SK-N-MC (cell line): ENCODE measurements at regions not wholly inside any gene's neighbourhood (a gene's known extent, or its start where the extent isn't known, plus 50 kb on each side); places are given as distances from the start of the nearest gene placed in this dataset.
"Not testable (repeated sequence)": the region's sequence is repeated elsewhere in the genome, so short reads cannot be mapped to it uniquely, and the experiment has no call there.

Source experiments
- EZH2 ChIP-seq: fragments of 200-600 bp; sonication (generic); IDR thresholded peaks from one replicate; pipeline ENCODE4 v1.6.1; 2017; ENCODE audit warnings: antibody characterized with exemption
- POLR2AphosphoS5 ChIP-seq: IDR thresholded peaks from 2 replicates; pipeline ENCODE4 v1.6.1; 2012; ENCODE audit warnings: mild to moderate bottlenecking, low read depth, low read length, borderline replicate concordance

DNA sequence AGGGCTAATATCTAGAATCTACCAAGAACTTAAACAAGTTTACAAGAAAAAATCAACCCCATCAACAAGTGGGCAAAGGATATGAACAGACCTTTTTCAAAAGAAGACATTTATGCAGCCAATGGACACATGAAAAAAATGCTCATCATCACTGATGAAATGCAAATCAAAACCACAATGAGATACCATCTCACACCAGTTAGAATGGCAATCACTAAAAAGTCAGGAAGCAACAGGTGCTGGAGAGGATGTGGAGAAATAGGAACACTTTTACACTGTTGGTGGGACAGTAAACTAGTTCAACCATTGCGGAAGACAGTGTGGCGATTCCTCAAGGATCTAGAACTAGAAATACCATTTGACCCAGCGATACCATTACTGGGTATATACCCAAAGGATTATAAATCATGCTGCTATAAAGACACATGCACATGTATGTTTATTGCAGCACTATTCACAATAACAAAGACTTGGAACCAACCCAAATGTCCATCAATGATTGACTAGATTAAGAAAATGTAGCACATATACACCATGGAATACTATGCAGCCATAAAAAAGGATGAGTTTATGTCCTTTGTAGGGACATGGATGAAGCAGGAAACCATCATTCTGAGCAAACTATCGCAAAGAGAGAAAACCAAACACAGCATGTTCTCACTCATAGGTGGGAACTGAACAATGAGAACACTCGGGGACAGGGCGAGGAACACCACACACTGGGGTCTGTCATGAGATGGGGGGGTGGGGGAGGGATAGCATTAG, 1267.9 kb upstream of the ZEB2 start:
- TF ChIP-seq POLR2AphosphoS5, EZH2: not testable (repeated sequence)
